Ovary (tissue), 7 donors: ENCODE measurements at regions not wholly inside any gene's neighbourhood (a gene's known extent, or its start where the extent isn't known, plus 50 kb on each side); places are given as distances from the start of the nearest gene placed in this dataset.
"Not testable (repeated sequence)": the region's sequence is repeated elsewhere in the genome, so short reads cannot be mapped to it uniquely, and the experiment has no call there.

Experiments used
- DNase-seq, 5 donors: peaks; one replicate each; pipeline ENCODE4 v3.0.0-alpha.2; 2019 to 2020
- H3K27ac ChIP-seq, 2 donors: fragments of 200-600 bp; one replicate each; pipeline versions ENCODE4 v1.5.1 to v1.8.0; 2019 to 2022
- H3K27me3 ChIP-seq: fragments of 200-600 bp; one replicate; pipeline ENCODE4 v1.8.0; 2022
- H3K36me3 ChIP-seq: fragments of 200-600 bp; sonication (generic); one replicate; pipeline ENCODE4 v1.5.1; 2019
- H3K4me1 ChIP-seq: one replicate; pipeline ENCODE4 v1.8.1; 2013; ENCODE audit warnings: mild to moderate bottlenecking, moderate library complexity; ENCODE audit not compliant: insufficient read depth
- H3K4me3 ChIP-seq: fragments of 200-600 bp; sonication (generic); one replicate; pipeline ENCODE4 v1.5.1; 2017
- H3K9me3 ChIP-seq, 2 donors: fragments of 200-600 bp in 1 of 2; sonication (generic) in 1 of 2; one replicate each; pipeline versions ENCODE4 v1.5.1 to v1.8.1; 2013 to 2019; ENCODE audit warnings: mild to moderate bottlenecking in 1 of 2, moderate library complexity in 1 of 2
- CTCF ChIP-seq, 3 donors: fragments of 450-650 bp in 2 of 3; fragments of 200-600 bp in 1 of 3; IDR thresholded peaks; one replicate each; pipeline versions ENCODE4 v1.5.1 to v1.8.0; 2016 to 2022; ENCODE audit warnings: antibody characterized with exemption in 3 of 3, mild to moderate bottlenecking in 1 of 3
- EP300 ChIP-seq: sonication (generic); formaldehyde crosslinking; IDR thresholded peaks from one replicate; pipeline ENCODE4 v1.6.1; 2017; ENCODE audit warnings: antibody characterized with exemption
- POLR2A ChIP-seq: fragments of 450-650 bp; IDR thresholded peaks from one replicate; pipeline ENCODE4 v1.6.1; 2017; ENCODE audit warnings: antibody characterized with exemption, mild to moderate bottlenecking, moderate library complexity
- WGBS, 3 donors: extraction: QIAGEN DNeasy Blood & Tissue Kit in 1 of 3; methylation state at CpG; one replicate each; pipeline versions ENCODE4 v1.1.5 to v1.1.7; 2013 to 2017; 5-methylcytosine and 5-hydroxymethylcytosine counted together
- intact Hi-C, 4 donors: fragments of 100-400 bp; cut with DNase I; formaldehyde crosslinking; loops; one replicate each; pipeline versions ENCODE4 v1.11.0 to v1.15.1; 2022 to 2023
- donor health status: DM: no; HTN: no; CAD: no; lungs with moderate emphysema.
- donor health status: DM: no; HTN: no; CAD: no.
- donor health status: Bipolar disorder and iron deficiency.
- donor health status: DM: no; HTN: no; CAD: no.
- donor health status: DM: yes; HTN: yes; CAD: no.

- H3K4me1 ChIP-seq: no peaks in the 10 kb centered on the region
- H3K36me3 ChIP-seq: no peaks in the 10 kb centered on the region
- no peak overlapping the region for H3K4me3 ChIP-seq
- 42 to 52% (median 46%) methylated on average over 17 of the region's 17 CpGs for WGBS, 3 donors
- TF ChIP-seq EP300 (no peak), CTCF (IDR thresholded peaks at IDR 0.05) (no peak), POLR2A (no peak)
- H3K27me3 ChIP-seq: no peaks in the 10 kb centered on the region
- intact Hi-C loops: no loop called here
- H3K27ac ChIP-seq: no peak overlapping the region
- H3K9me3 ChIP-seq: no peaks in the 10 kb centered on the region
- DNase-seq: no peak
Measured at GRCh38 chr14:106268013-106268727, 741.8 kb downstream of the TMEM121 start.

- H3K4me3 ChIP-seq: no peak overlapping the region
- WGBS, 3 donors: 43 to 58% (median 57%) methylated on average over 2 of the region's 2 CpGs
Measured at GRCh38 chr14:106269029-106269428, 742.6 kb downstream of the TMEM121 start.

GRCh38 chr14:106269451-106270204 is 743.2 kb downstream of the TMEM121 start:
- WGBS, 3 donors: 64 to 66% (median 66%) methylated on average over 12 of the region's 12 CpGs
- no peaks in the 10 kb centered on the region for H3K27me3 ChIP-seq
- no peak overlapping the region for H3K4me3 ChIP-seq
- H3K4me1 ChIP-seq: no peaks in the 10 kb centered on the region
- no peaks in the 10 kb centered on the region for H3K36me3 ChIP-seq
- no peak for DNase-seq
- intact Hi-C loops: no loop called here
- no peak overlapping the region for H3K27ac ChIP-seq
- no peak for TF ChIP-seq POLR2A
- no peak for TF ChIP-seq EP300
- TF ChIP-seq CTCF (IDR thresholded peaks at IDR 0.05): no peak
- H3K9me3 ChIP-seq: no peaks in the 10 kb centered on the region

More at GRCh38 chr14:106269029-106269428, 742.6 kb downstream of the TMEM121 start:
- intact Hi-C loops: no loop called here
- DNase-seq: no peak
- Histone ChIP-seq H3K27ac (no peak overlapping the region), H3K9me3 (no peaks in the 10 kb centered on the region), H3K4me1 (no peaks in the 10 kb centered on the region), H3K27me3 (no peaks in the 10 kb centered on the region), H3K36me3 (no peaks in the 10 kb centered on the region)
- TF ChIP-seq POLR2A (no peak), CTCF (IDR thresholded peaks at IDR 0.05) (no peak), EP300 (no peak)

GRCh38 chr14:106270476-106271121 is 744.2 kb downstream of the TMEM121 start:
- WGBS, 3 donors: 29 to 37% (median 31%) methylated on average over 3 to 4 of the region's 4 CpGs
- DNase-seq, H3K9me3 ChIP-seq, H3K27me3 ChIP-seq, H3K4me3 ChIP-seq, H3K36me3 ChIP-seq, intact Hi-C loops, H3K4me1 ChIP-seq, H3K27ac ChIP-seq: not testable (repeated sequence)
